Osteoblast (primary cell): ENCODE measurements at regions not wholly inside any gene's neighbourhood (a gene's known extent, or its start where the extent isn't known, plus 50 kb on each side); places are given as distances from the start of the nearest gene placed in this dataset.

ENCODE experiments used
- DNase-seq: peaks from one replicate; pipeline ENCODE4 v3.0.0; 2011; ENCODE audit warnings: low spot score, mixed read lengths; ENCODE audit not compliant: insufficient read length; ENCODE audit errors: missing footprints
- H2AFZ ChIP-seq: 2 replicates; pipeline ENCODE4 v1.6.0; 2011; ENCODE audit warnings: mild to moderate bottlenecking, low read length
- H3K27ac ChIP-seq: 2 replicates; pipeline ENCODE4 v1.5.1; 2011; ENCODE audit warnings: mild to moderate bottlenecking, low read depth, low read length, moderate library complexity
- H3K27me3 ChIP-seq: 2 replicates; pipeline ENCODE4 v1.6.0; 2012; ENCODE audit warnings: mild to moderate bottlenecking, control low read depth, inconsistent platforms, low read length, moderate library complexity; ENCODE audit not compliant: insufficient read depth
- H3K36me3 ChIP-seq: 2 replicates; pipeline ENCODE4 v1.5.1; 2011; ENCODE audit warnings: mild to moderate bottlenecking, low read length, control low read depth, moderate library complexity; ENCODE audit not compliant: insufficient read depth
- H3K4me1 ChIP-seq: 2 replicates; pipeline ENCODE4 v1.5.1; 2011; ENCODE audit warnings: mild to moderate bottlenecking, low read length, control low read depth, moderate library complexity; ENCODE audit not compliant: insufficient read depth
- H3K4me2 ChIP-seq: 2 replicates; pipeline ENCODE4 v1.6.0; 2011; ENCODE audit warnings: mild to moderate bottlenecking, low read length; ENCODE audit not compliant: insufficient read depth
- H3K4me3 ChIP-seq: fragments of 200-600 bp; sonication (generic); 3 replicates; pipeline ENCODE4 v1.5.1; 2012; ENCODE audit warnings: mild to moderate bottlenecking, low read length, inconsistent platforms; ENCODE audit not compliant: insufficient read depth
- H3K79me2 ChIP-seq: 2 replicates; pipeline ENCODE4 v1.6.0; 2012; ENCODE audit warnings: mild to moderate bottlenecking, low read length, control low read depth, inconsistent platforms; ENCODE audit not compliant: insufficient read depth
- H3K9me3 ChIP-seq: 2 replicates; pipeline ENCODE4 v1.5.1; 2011; ENCODE audit warnings: low read depth, low read length, control low read depth
- H4K20me1 ChIP-seq: 2 replicates; pipeline ENCODE4 v1.6.0; 2012; ENCODE audit warnings: mild to moderate bottlenecking, low read length, control low read depth; ENCODE audit not compliant: insufficient read depth
- CTCF ChIP-seq: IDR thresholded peaks from 2 replicates; pipeline ENCODE4 v1.5.1; 2011; ENCODE audit warnings: mild to moderate bottlenecking, low read depth, low read length, moderate library complexity; ENCODE audit errors: extremely low read depth

- no peaks in the 10 kb centered on the region for H3K79me2 ChIP-seq
- H3K4me3 ChIP-seq, result no peak overlapping the region
Observed at GRCh38 chr1:232579958-232580941, 49.7 kb downstream of the SIPA1L2 start.

GRCh38 chr1:232579466-232579865, 50.5 kb downstream of the SIPA1L2 start:
- Histone ChIP-seq H3K27ac (no peak overlapping the region), H3K4me2 (no peak overlapping the region), H3K4me3 (no peak overlapping the region), H3K9me3 (no peaks in the 10 kb centered on the region), H3K4me1 (no peaks in the 10 kb centered on the region), H2AFZ (no peak overlapping the region), H3K36me3 (no peaks in the 10 kb centered on the region), H3K79me2 (no peaks in the 10 kb centered on the region), H3K27me3 (no peaks in the 10 kb centered on the region), H4K20me1 (no peaks in the 10 kb centered on the region)
- DNase-seq, result no peak
- no peak for TF ChIP-seq CTCF

More at GRCh38 chr1:232579958-232580941, 49.7 kb downstream of the SIPA1L2 start:
- Histone ChIP-seq H2AFZ (no peak overlapping the region), H3K27me3 (no peaks in the 10 kb centered on the region), H3K36me3 (no peaks in the 10 kb centered on the region), H3K4me1 (no peaks in the 10 kb centered on the region), H3K27ac (no peak overlapping the region), H3K4me2 (no peak overlapping the region), H4K20me1 (no peaks in the 10 kb centered on the region), H3K9me3 (no peaks in the 10 kb centered on the region)
- no peak for TF ChIP-seq CTCF
- no peak for DNase-seq

- Histone ChIP-seq H4K20me1 (no peaks in the 10 kb centered on the region), H3K4me2 (no peak overlapping the region), H3K79me2 (no peaks in the 10 kb centered on the region), H2AFZ (no peak overlapping the region), H3K36me3 (no peaks in the 10 kb centered on the region), H3K4me1 (no peaks in the 10 kb centered on the region), H3K4me3 (no peak overlapping the region), H3K9me3 (no peaks in the 10 kb centered on the region), H3K27me3 (no peaks in the 10 kb centered on the region), H3K27ac (no peak overlapping the region)
- TF ChIP-seq CTCF, result no peak
- DNase-seq, result no peak
Observed at GRCh38 chr1:232578651-232579195, 51.2 kb downstream of the SIPA1L2 start.

GRCh38 chr1:232577772-232578171, 52.2 kb downstream of the SIPA1L2 start:
- Histone ChIP-seq H3K27me3 (no peaks in the 10 kb centered on the region), H3K36me3 (no peaks in the 10 kb centered on the region), H3K4me2 (no peak overlapping the region), H3K79me2 (no peaks in the 10 kb centered on the region), H3K9me3 (no peaks in the 10 kb centered on the region), H3K4me1 (no peaks in the 10 kb centered on the region), H4K20me1 (no peaks in the 10 kb centered on the region), H3K4me3 (no peak overlapping the region), H3K27ac (no peak overlapping the region), H2AFZ (no peak overlapping the region)
- no peak for DNase-seq
- no peak for TF ChIP-seq CTCF
